ENCODE measurements at regions not wholly inside any gene's neighbourhood (a gene's known extent, or its start where the extent isn't known, plus 50 kb on each side); places are given as distances from the start of the nearest gene placed in this dataset.

DNA sequence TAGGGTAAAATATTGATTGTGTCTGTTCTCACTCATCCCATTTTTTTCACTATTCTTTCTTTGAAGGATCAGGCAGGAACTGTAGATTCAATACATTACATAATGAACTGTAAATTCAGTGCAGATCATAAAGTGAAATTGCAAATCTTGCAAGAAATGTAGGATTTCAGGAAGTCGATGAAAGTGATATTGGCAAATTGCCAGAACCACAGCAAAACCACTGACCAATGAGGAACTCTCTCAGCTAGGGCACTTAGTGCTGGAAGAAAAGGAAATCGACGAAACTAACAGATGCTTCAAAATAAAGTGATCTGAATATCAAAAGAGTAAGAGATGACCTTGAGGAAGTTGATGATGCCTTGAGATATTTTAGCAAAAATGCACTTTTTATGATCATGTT is 157.6 kb downstream of the AACS start:
- DNase-seq (ENCODE audit: low read depth in 2 of 2, low spot score in 1 of 2) = no peak

DNA sequence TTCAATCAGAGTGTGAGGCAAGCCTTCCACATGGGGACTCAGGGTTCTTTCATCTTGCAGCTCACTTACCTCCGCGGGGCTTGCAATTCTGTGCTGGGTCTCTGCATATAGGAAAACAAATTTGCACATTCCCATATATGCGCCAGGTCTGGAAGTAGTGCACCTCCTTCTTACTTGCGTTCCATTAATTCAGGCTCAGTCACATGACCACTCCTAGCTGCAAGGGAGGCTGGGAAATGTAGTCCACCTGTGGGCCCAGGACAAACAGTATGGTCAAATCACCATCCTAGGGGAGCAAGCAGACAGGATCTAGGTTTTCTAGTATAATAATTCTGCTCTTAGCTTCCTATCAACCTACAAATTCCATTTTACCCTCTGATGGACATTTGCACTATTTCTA is 160.4 kb downstream of the AACS start:
- DNase-seq (ENCODE audit: low read depth in 2 of 2, low spot score in 1 of 2) = no peak

DNA sequence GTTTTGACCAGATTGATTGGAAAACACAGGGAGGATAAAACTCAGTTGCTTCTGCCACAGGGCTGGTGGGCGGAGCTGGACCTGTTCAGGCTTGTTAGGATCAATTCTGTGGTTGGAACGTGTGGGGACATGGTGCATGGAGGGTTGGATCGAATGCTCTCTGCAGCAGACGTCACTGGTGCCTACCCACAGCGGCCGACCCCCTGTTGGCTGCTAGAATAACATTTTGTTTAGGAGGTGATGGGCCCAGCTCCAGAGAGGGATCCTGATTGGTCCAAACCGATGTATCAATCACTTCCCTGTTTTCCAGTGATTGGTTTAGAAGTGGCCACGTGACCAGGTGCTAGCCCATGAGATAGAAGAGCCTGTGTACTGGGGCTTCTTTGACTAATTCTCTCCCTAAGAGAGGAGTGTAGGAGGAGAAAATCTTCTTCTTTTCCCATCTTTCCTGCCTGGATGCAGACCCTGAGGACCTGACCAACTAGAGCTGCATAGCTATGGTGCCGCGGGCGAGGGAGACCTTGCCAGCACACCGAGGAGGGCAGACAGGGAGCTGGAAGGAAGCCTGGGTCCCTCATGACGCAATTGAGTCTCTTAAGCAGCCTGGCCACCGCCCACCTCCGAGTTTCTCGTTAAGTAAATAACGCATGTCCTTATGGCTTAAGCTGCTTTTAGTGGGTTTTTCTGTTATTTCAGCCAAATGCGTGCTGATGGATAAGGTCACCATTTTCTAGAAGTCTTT is 163.5 kb downstream of the AACS start:
- no peak for DNase-seq (ENCODE audit: low read depth in 2 of 2, low spot score in 1 of 2)

DNA sequence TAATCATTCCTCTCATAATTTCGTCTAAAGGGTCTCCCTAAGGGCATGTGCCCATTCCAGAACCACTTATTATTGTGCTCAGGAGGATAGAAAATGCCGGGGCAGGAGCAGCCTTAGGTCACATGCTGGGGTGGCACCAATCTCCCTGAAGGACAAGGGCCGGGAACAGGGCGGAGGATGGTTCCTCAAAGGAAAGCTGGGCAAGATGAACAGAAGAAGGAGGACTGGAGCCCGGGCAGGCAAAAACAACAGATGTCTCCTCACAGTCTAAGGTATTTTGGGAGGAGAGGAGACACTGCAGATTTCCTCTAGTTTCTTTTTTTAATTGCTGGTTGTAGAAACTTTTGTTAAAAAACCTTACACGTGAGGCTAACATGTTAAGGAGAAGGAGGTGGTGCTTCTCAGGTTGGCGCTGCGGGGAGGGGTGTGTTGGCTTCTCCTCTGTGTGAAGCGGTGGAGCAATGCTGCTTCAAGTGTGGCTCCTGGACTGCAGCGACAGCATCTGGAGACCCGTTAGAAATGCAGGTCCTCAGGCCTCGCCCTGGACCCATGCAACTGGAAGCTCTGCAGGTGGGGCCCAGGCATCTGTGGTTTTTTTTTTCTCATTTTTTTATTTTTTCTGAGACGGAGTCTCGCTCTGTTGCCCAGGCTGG is 164.8 kb downstream of the AACS start:
- DNase-seq (ENCODE audit: low read depth in 2 of 2, low spot score in 1 of 2) = no peak

DNA sequence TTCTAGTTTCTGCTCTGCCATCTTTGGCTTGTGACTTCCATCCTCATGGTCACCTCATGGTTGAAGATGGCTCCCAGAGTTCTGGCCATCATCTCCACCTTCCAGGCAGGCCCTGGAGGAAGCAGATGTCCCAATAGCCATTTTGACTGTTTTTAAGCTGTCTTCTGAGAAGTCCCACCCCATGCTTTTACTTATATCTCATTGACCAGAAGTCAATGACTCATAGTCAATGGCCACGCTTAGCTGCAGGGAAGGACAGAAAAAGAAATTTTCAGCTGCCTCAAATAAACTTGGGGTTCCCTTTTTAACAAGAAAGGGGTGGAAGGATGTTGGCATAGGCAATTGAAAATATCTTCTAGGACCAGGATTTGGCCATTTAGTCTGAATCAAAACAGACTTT is 168.1 kb downstream of the AACS start:
- no peak for DNase-seq (ENCODE audit: low read depth in 2 of 2, low spot score in 1 of 2)

DNA sequence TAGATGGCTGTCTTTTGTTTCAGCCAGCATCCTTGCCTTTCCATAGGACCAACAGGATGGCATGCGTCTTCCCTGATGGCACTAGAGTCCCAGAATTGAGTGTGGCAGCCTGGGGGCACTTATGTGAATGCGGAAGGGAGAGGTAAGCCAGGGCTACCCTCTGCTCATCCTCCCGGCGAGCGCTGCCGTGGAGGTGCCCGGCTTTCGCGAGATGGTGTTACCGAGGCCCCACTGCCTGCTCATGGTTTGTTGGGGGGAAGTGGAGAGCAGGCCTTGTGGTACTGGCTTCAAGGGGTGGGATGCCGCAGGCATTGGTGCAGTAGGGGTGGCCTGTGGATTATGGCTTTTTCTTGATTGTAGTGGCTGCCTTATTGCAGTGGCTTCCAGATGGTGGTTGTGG is 174.3 kb downstream of the AACS start:
- no peak for DNase-seq (ENCODE audit: low read depth in 2 of 2, low spot score in 1 of 2)

DNA sequence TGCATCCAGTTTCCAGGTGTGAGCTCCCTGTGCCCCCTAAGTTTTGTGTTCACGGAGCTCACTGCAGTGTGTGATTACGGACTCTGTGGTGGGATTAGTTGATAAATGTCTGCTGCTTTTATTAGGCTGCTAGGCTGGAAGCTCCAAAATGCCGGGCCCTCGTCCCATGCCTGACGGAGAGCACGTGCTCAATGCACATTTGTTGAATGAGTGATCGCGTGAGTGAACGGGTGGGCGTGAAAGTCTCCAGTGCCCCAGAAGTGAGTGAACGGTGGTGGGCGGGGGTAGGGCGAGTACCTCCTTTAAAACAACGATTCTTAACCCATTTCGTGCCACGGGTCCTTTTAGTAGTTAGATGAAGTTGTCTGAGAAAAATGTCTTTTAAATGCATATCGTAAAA is 175.5 kb downstream of the AACS start:
- DNase-seq (ENCODE audit: low read depth in 2 of 2, low spot score in 1 of 2) = no peak

DNA sequence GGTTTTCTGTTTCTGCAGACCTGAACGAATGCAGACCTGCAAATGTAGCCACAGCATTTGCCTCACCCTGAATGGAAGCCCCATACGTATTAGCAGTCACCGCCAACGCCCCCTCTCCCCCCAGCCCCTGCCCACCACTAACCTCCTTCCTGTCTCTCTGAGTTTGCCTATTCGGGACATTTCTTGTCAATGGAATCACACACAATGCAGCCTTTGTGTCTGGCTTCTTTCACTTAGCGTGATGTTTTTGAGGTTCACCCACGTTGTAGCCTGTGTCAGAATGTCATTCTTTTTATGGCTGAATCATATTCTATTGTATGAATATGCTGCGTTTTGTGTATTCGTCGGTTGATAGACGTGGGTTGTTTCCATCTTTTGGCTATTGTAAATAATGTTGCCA is 178.6 kb downstream of the AACS start:
- DNase-seq (ENCODE audit: low read depth in 2 of 2, low spot score in 1 of 2) = no peak

DNA sequence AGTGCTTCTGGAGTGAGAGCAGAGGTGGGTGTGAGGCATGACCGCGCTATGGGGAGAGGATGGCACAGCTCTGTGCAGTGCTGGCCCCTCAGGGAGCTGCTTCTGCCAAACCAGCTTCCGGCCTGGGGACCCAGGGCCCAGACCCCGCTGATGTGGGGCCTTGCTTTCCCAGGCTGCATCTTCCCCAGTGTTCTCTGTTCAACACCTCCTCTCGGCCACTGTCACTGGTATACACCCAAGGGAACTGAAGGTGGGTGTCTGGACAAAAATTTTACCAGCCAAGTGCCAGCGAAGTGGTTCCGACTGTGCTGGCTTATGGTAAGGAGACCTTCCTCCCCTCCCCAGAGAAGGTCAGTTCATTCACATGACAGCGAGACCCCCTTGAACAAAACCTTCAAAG is 179.1 kb downstream of the AACS start:
- no peak for DNase-seq (ENCODE audit: low read depth in 2 of 2, low spot score in 1 of 2)

DNA sequence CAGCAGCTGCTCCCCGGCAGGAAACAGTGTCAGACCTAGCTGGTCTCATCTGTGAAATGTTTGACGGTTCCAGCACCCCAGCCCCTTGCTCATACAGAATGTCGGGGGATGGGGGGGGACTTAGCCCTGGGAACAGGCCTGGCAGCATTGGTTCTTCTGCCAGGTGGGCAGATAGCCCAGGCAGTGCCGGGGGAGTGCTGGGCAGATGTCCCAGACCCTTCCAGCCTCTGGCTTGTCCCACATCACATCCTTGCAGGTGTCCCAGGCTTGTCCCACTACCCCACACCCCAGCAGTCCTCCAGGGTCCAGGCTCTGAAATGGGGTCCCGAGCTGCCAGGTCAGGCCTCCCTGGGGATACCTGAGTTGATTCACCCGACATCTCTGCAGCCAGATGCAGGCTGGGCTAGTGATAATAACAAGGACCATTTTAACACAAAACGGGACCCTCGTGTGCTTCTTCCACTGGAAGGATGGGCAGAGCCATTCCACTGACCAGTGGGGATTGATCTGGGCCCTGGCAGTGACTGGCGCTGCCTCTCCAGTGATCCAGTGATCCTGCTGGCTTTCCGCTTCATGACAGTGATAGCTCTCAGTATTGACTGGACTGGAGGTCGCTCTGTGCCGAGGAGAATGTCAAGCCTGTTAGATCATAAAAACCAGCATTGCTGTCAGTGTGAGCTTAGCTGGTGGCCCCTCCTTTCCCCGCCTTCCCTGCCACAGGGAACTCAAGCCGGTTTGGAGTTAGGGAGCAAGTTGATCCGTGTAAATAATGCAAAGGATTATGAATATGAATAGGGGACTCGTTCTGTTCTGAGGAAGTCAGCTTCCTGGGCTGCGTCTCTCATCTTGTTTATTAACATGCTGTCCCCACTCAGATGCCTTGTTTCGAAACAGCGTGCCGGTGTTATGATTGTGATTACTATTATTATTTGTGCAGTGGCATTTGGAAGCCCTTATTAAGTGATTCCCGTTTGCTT is 180.6 kb downstream of the AACS start:
- DNase-seq (ENCODE audit: low read depth in 2 of 2, low spot score in 1 of 2) = no peak

DNA sequence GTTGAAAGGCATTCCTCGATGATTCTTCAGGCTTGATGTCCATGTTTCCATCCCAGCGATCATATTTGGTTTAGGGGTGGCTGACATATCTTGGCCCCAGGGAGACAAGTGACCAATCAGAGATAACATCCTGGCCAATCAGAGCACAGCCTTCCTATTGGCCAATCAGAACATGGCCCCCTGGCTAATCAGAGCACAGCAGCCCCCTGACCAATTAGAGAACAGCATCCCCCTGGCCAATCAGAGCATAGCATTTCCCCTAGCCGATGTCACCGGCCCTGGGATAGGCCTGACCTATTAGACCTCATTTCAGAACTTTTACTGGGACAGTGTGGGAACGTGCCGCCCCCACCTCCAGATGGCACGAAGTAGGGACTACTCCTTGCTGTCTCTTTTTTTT is 182.2 kb downstream of the AACS start:
- no peak for DNase-seq (ENCODE audit: low read depth in 2 of 2, low spot score in 1 of 2)

DNA sequence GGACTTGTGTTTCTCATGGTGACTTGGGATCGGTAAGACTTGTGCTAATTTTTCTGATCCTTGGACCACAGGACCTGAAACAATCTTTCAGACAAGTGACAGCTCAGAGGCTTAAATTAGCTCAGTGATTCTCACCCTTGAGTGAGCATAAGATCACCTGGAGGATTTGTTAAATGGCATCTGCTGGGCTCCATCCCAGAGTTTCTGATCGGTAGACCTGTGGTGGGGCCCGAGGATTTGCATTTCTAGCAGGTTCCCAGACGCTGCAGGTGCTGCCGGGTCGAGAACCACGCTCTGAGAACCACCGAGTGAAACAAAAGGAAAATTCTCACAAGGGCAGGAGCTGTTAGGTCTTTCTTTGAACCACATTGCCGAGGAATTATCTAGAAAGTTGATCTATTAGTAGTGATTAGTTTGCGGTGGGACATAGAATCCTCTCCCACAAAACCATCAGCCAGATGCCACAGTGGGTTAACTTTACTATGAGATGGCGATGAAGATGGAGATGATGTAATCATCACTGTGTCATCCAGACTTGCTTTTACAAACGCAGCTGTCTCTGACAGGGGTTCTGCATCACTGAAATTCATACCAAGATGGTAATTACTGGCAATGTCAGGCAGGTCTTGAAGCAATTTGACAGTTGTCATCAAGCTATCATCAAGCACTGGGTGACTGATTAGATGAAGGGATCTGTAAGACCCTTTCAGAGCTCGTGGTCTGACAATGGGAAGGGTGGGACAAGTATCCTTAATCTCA is 184.0 kb downstream of the AACS start:
- no peak for DNase-seq (ENCODE audit: low read depth in 2 of 2, low spot score in 1 of 2)

DNA sequence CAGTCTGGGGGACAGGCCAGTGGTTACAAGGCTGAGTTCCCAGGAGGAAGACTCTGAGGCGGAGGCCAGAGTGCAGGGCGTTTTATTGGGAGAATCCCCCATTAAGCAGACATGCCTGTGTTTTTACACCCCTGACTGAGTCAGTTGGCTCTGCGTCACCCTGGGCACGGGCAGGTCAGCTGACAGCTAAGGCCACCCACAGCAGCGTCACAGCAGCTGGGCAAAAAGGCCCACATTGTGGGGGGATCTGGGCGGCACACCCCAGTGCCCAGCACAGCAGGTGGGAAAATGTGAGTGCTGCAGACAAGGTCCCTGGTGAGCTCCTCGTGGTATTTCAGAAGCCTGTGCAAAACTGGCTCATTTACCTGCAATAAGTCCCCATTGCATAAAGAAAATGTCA is 184.7 kb downstream of the AACS start:
- DNase-seq (ENCODE audit: low read depth in 2 of 2, low spot score in 1 of 2) = no peak

DNA sequence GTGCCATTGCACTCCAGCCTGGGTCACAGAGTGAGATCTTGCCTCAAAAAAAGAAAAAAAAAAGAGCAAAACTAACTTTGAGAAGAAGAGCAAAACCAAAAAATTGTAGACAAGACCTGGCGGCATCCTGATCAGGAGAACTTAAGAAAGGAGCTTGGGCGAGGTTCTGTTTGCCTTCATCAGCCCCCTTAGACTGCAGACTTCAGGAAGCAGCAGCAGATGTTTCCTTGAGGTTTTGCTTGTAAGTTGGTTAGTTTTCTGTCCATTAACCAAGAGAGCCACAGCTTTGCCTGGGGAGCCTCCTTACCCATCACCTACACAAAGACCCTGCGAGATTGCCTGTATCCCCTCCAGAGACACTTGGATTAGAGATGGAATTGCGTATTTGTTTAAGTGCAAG is 189.0 kb downstream of the AACS start:
- DNase-seq (ENCODE audit: low read depth in 2 of 2, low spot score in 1 of 2) = no peak

DNA sequence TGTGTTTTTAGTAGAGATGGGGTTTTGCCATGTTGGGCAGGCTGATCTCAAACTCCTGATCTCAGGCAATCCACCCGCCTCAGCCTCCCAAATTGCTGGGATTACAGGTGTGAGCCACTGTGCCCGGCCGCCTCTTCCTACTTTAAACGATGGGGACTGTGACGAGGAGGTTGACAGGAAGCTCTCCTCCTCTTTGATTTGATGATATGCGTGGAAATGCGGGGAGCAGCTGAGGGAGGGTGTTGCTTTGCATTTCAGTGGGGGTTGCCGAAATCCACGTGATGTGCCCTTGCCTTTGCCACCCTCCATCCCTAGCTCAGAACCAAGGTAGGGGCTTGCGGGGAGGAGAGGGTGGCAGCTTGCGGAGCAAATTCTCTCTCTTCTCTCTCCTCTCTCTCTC is 189.6 kb downstream of the AACS start:
- no peak for DNase-seq (ENCODE audit: low read depth in 2 of 2, low spot score in 1 of 2)

DNA sequence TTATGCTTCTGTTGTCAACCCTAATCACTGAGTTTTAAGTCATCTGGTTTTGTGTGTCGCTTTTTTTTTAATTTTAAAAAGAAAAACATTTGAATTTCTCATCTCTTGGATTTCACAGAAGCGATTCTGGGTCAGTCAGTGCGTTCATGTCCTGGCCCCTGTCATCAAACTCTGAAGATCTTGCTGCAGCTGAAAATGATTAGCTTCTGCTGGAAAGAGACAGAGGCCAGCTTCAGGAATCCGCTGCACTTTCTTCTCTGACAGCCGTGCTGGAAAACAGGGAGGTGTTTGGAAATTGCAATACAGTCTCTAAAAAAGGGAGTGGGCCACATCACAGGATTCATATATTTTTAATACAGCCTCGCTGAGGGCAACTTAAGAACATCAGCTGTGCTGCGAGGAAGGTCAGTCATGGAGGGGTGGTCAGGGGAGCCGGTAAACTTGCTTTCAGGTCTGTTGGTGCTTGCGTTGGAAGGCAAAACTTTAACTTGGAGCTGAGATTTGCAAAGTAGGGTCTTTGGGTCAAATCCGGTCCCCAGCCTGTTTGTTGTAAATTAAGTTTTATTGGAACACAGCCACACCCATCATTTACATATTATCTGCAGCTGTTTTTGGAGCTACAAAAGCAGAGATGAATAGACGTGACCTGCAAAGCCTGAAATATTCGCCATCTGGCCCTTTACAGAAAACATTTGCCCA is 190.8 kb downstream of the AACS start:
- no peak for DNase-seq (ENCODE audit: low read depth in 2 of 2, low spot score in 1 of 2)

DNA sequence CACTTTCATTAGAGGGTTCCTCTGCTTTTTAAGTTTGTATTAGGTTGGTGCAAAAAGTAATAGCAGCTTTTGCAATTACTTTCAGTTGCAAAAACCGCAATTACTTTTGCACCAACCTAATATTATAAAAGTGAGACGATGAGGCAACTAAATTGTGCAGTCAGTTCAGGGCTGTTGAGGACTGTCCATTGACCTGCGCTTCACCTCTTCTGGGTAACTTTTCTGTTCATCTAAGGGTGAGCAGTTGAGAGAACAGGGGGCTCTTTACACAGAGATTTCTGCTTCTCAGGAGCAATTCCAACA is 191.3 kb downstream of the AACS start:
- no peak for DNase-seq (ENCODE audit: low read depth in 2 of 2, low spot score in 1 of 2)

DNA sequence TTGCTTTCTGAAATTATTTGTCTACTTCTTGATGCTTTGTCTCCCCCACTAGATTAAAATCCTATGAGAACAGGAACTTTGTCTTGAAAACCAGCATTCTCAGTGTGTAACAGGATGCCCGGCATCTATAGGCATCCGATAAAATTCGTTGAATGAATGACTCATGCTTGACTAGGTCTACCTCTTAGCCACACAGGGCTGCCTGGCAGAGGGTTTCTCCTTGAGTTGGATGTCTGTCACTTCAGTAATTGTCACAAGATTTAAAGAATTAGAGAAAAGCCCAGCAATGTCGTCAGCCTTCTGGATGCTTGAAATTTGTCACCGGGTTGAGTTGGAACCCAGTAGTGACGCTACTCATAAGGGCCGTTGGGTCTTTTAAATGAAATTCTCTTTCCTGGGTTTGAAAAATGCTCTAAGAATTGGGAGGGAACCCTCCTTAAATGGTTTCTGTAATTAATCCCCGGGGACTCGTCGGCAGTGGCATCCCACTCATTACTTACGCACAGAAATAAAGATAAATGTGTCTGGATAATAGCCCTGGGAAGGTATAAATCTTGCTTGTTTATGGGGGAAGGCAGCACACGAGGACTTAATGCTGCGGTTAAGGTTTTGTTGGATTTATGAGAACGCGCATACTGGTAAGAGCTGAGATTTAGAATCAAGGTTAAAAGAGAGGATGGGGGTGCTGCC is 194.1 kb downstream of the AACS start:
- no peak for DNase-seq (ENCODE audit: low read depth in 2 of 2, low spot score in 1 of 2)

DNA sequence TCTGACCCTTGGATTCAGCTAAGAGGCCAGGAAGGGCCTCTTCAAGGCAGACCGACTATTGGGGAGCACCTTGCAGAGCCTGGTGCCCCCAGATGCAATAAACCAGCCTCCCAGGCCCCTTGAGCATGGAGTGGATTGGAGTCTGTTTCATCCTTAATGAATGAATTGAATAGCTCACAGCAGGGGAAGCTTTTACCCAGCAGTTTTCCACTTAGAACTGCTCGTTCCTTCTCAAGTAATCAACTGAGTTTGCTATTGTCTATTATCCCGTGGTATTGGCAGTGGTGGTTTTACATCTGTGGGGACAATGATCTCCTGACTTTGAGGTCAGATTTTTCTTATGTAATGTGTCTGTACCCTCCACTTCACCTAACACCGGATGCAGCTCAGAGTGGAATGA is 197.6 kb downstream of the AACS start:
- no peak for DNase-seq (ENCODE audit: low read depth in 2 of 2, low spot score in 1 of 2)

DNA sequence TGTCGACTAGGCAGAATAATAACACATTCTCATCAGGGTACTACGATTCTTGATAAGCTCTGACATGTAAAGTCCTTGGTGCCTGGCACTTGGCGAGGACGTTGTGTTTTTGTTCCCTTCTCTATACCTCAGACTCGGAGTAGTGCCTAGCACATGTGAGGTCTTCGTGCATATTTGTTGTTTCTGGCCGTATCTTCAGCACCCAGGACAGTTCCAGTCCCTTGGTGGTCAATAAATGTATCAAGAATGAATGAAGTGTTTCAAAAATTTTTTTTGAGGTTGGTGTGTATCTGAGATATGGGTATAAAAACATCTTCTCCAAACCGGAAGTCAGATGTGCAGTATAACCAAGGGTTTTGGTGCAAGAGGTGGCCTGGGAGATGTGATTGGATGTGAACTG is 198.2 kb downstream of the AACS start:
- DNase-seq (ENCODE audit: low read depth in 2 of 2, low spot score in 1 of 2) = no peak

All from stimulated activated CD8-positive, alpha-beta memory T cell treated with anti-CD3 and anti-CD28 coated beads, Interleukin-4, amount 100 ng/mL, for 1 hour (primary cell).